Osteoblast (primary cell): ENCODE measurements at regions not wholly inside any gene's neighbourhood (a gene's known extent, or its start where the extent isn't known, plus 50 kb on each side); places are given as distances from the start of the nearest gene placed in this dataset.

Experiments used
- DNase-seq: peaks from one replicate; pipeline ENCODE4 v3.0.0; 2011; ENCODE audit warnings: low spot score, mixed read lengths; ENCODE audit not compliant: insufficient read length; ENCODE audit errors: missing footprints
- H2AFZ ChIP-seq: 2 replicates; pipeline ENCODE4 v1.6.0; 2011; ENCODE audit warnings: mild to moderate bottlenecking, low read length
- H3K27ac ChIP-seq: 2 replicates; pipeline ENCODE4 v1.5.1; 2011; ENCODE audit warnings: mild to moderate bottlenecking, low read depth, low read length, moderate library complexity
- H3K27me3 ChIP-seq: 2 replicates; pipeline ENCODE4 v1.6.0; 2012; ENCODE audit warnings: mild to moderate bottlenecking, control low read depth, inconsistent platforms, low read length, moderate library complexity; ENCODE audit not compliant: insufficient read depth
- H3K36me3 ChIP-seq: 2 replicates; pipeline ENCODE4 v1.5.1; 2011; ENCODE audit warnings: mild to moderate bottlenecking, low read length, control low read depth, moderate library complexity; ENCODE audit not compliant: insufficient read depth
- H3K4me1 ChIP-seq: 2 replicates; pipeline ENCODE4 v1.5.1; 2011; ENCODE audit warnings: mild to moderate bottlenecking, low read length, control low read depth, moderate library complexity; ENCODE audit not compliant: insufficient read depth
- H3K4me2 ChIP-seq: 2 replicates; pipeline ENCODE4 v1.6.0; 2011; ENCODE audit warnings: mild to moderate bottlenecking, low read length; ENCODE audit not compliant: insufficient read depth
- H3K4me3 ChIP-seq: fragments of 200-600 bp; sonication (generic); 3 replicates; pipeline ENCODE4 v1.5.1; 2012; ENCODE audit warnings: mild to moderate bottlenecking, low read length, inconsistent platforms; ENCODE audit not compliant: insufficient read depth
- H3K79me2 ChIP-seq: 2 replicates; pipeline ENCODE4 v1.6.0; 2012; ENCODE audit warnings: mild to moderate bottlenecking, low read length, control low read depth, inconsistent platforms; ENCODE audit not compliant: insufficient read depth
- H3K9me3 ChIP-seq: 2 replicates; pipeline ENCODE4 v1.5.1; 2011; ENCODE audit warnings: low read depth, low read length, control low read depth
- H4K20me1 ChIP-seq: 2 replicates; pipeline ENCODE4 v1.6.0; 2012; ENCODE audit warnings: mild to moderate bottlenecking, low read length, control low read depth; ENCODE audit not compliant: insufficient read depth
- CTCF ChIP-seq: IDR thresholded peaks from 2 replicates; pipeline ENCODE4 v1.5.1; 2011; ENCODE audit warnings: mild to moderate bottlenecking, low read depth, low read length, moderate library complexity; ENCODE audit errors: extremely low read depth

DNA sequence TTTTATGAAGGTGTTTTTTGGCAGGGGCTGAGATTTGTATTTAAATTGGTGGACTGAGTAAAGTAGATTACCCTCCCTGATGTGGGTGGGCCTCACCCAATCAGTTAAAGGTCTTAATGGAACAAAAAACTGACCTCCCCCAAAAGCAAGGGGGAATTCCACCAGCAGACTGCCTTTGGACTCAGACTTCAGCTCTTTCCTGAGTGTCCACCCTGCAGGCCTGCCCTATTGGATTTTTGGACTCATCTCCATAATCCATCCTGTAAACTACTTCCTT, 228.4 kb upstream of the CAND1 start:
- no peak overlapping the region for H2AFZ ChIP-seq
- no peak overlapping the region for H3K4me2 ChIP-seq
- no peak overlapping the region for H3K27ac ChIP-seq
- H4K20me1 ChIP-seq = no peaks in the 10 kb centered on the region
- H3K27me3 ChIP-seq = no peaks in the 10 kb centered on the region
- no peak for TF ChIP-seq CTCF
- DNase-seq = no peak
- H3K4me1 ChIP-seq = no peaks in the 10 kb centered on the region
- H3K36me3 ChIP-seq = no peaks in the 10 kb centered on the region
- H3K79me2 ChIP-seq = no peaks in the 10 kb centered on the region
- no peak overlapping the region for H3K4me3 ChIP-seq
- no peaks in the 10 kb centered on the region for H3K9me3 ChIP-seq

- Histone ChIP-seq H4K20me1 (no peaks in the 10 kb centered on the region), H2AFZ (no peak overlapping the region), H3K27me3 (no peaks in the 10 kb centered on the region), H3K9me3 (no peaks in the 10 kb centered on the region), H3K4me3 (no peak overlapping the region), H3K4me2 (no peak overlapping the region), H3K36me3 (no peaks in the 10 kb centered on the region), H3K79me2 (no peaks in the 10 kb centered on the region), H3K4me1 (no peaks in the 10 kb centered on the region), H3K27ac (no peak overlapping the region)
- DNase-seq = no peak
- TF ChIP-seq CTCF = no peak
Measured at GRCh38 chr12:67042697-67043131, 226.4 kb upstream of the CAND1 start.

DNA sequence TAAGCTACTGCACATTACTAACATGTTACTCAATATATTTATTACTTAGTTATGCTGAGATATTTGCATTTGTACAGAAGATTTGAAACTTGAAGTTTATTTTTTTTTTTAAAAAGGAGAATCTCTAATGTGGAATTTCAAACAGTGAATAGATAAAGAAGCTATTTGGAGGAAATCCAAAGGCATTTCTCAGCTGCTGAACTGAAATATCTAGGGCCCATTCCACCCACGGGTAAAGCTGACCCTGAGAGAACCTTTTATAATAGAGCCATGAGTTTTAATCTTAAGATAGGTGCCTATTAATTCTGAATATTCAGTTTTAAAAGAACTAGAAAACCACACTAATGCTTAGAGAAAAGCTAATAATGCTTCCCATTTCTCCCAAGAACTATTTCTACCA, 225.4 kb upstream of the CAND1 start:
- no peaks in the 10 kb centered on the region for H3K79me2 ChIP-seq
- H3K4me1 ChIP-seq = no peaks in the 10 kb centered on the region
- no peak for TF ChIP-seq CTCF
- H3K27me3 ChIP-seq = no peaks in the 10 kb centered on the region
- no peak overlapping the region for H2AFZ ChIP-seq
- no peaks in the 10 kb centered on the region for H3K9me3 ChIP-seq
- H3K4me3 ChIP-seq = no peak overlapping the region
- no peak overlapping the region for H3K27ac ChIP-seq
- H4K20me1 ChIP-seq = no peaks in the 10 kb centered on the region
- no peak overlapping the region for H3K4me2 ChIP-seq
- H3K36me3 ChIP-seq = no peaks in the 10 kb centered on the region
- no peak for DNase-seq

DNA sequence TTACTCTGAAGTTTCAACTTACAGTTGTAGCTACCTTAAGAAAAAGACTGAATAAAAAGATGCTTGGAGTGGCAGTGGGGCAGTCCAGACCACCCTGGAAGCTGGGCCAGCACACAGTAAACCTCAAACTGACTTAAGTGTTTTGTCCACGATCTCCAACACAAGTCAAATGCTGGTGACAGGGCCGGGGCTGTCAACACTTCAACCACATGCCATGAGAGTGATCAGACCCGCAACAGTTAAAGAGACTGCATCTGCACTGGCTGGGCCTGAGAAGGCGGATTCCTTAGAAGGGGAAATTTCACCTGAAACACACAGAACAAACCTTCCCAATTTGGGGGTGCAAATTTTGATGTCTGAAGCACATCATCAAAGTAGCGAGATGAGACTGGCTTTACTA, 223.5 kb upstream of the CAND1 start:
- no peak for TF ChIP-seq CTCF
- Histone ChIP-seq H3K4me3 (no peak overlapping the region), H3K4me1 (no peaks in the 10 kb centered on the region), H4K20me1 (no peaks in the 10 kb centered on the region), H3K79me2 (no peaks in the 10 kb centered on the region), H2AFZ (no peak overlapping the region), H3K27ac (no peak overlapping the region), H3K9me3 (no peaks in the 10 kb centered on the region), H3K36me3 (no peaks in the 10 kb centered on the region), H3K4me2 (no peak overlapping the region), H3K27me3 (no peaks in the 10 kb centered on the region)
- no peak for DNase-seq
